AG10803 (cell line): ENCODE measurements at regions not wholly inside any gene's neighbourhood (a gene's known extent, or its start where the extent isn't known, plus 50 kb on each side); places are given as distances from the start of the nearest gene placed in this dataset.
A peak's percentile ranks its signal among the peaks of the same experiment; 100 is the strongest.

Experiments used
- DNase-seq: peaks from one replicate; pipeline ENCODE4 v3.0.0; 2010; ENCODE audit warnings: low read depth
- H3K4me3 ChIP-seq: 2 replicates; pipeline ENCODE4 v1.5.1; 2011; ENCODE audit warnings: mild to moderate bottlenecking, low read length, control low read depth
- CTCF ChIP-seq: conservative IDR thresholded peaks from 2 replicates; pipeline ENCODE4 v1.5.1; 2011; ENCODE audit warnings: mild to moderate bottlenecking, low read length, control low read depth, inconsistent platforms

- TF ChIP-seq CTCF: no peak
- H3K4me3 ChIP-seq: no peak overlapping the region
- no peak for DNase-seq
Measured at GRCh38 chr4:152247271-152247975, 288.5 kb downstream of the FBXW7 start.

GRCh38 chr4:152246659-152247058 lies 289.2 kb downstream of the FBXW7 start:
- TF ChIP-seq CTCF: no peak
- DNase-seq: no peak
- H3K4me3 ChIP-seq: no peak overlapping the region

GRCh38 chr4:152245680-152246079 lies 290.2 kb downstream of the FBXW7 start:
- peak; percentile 25 for DNase-seq
- TF ChIP-seq CTCF: no peak
- H3K4me3 ChIP-seq: no peak overlapping the region

- no peak for DNase-seq
- no peak for TF ChIP-seq CTCF
- H3K4me3 ChIP-seq: no peak overlapping the region
Measured at GRCh38 chr4:152244659-152245058, 291.2 kb downstream of the FBXW7 start.

GRCh38 chr4:152243896-152244595 lies 291.8 kb downstream of the FBXW7 start:
- no peak for TF ChIP-seq CTCF
- peak; percentile 4 for DNase-seq
- H3K4me3 ChIP-seq: no peak overlapping the region

GRCh38 chr4:152243206-152243605 lies 292.7 kb downstream of the FBXW7 start:
- no peak for TF ChIP-seq CTCF
- H3K4me3 ChIP-seq: no peak overlapping the region
- no peak for DNase-seq

GRCh38 chr4:152240232-152240631 lies 295.7 kb downstream of the FBXW7 start:
- no peak for DNase-seq
- TF ChIP-seq CTCF: no peak
- H3K4me3 ChIP-seq: no peak overlapping the region
